Kidney epithelial cell (primary cell): ENCODE measurements at regions not wholly inside any gene's neighbourhood (a gene's known extent, or its start where the extent isn't known, plus 50 kb on each side); places are given as distances from the start of the nearest gene placed in this dataset.
"Not testable (repeated sequence)": the region's sequence is repeated elsewhere in the genome, so short reads cannot be mapped to it uniquely, and the experiment has no call there.

Experiments
- DNase-seq: peaks from one replicate; pipeline ENCODE4 v3.0.0-alpha.2; 2010; ENCODE audit warnings: low read depth
- H3K27me3 ChIP-seq: 2 replicates; pipeline ENCODE4 v1.6.0; 2011; ENCODE audit warnings: low read length; ENCODE audit not compliant: control insufficient read depth, insufficient read depth
- H3K36me3 ChIP-seq: 2 replicates; pipeline ENCODE4 v1.5.1; 2011; ENCODE audit warnings: low read length; ENCODE audit not compliant: control insufficient read depth, insufficient read depth
- H3K4me3 ChIP-seq: 2 replicates; pipeline ENCODE4 v1.5.1; 2011; ENCODE audit warnings: low read depth, mild to moderate bottlenecking, control low read depth, low read length
- CTCF ChIP-seq: IDR thresholded peaks from 2 replicates; pipeline ENCODE4 v1.5.1; 2011; ENCODE audit warnings: mild to moderate bottlenecking, moderate library complexity, low read length, control low read depth, inconsistent platforms; ENCODE audit not compliant: insufficient read depth, poor library complexity, severe bottlenecking

DNA sequence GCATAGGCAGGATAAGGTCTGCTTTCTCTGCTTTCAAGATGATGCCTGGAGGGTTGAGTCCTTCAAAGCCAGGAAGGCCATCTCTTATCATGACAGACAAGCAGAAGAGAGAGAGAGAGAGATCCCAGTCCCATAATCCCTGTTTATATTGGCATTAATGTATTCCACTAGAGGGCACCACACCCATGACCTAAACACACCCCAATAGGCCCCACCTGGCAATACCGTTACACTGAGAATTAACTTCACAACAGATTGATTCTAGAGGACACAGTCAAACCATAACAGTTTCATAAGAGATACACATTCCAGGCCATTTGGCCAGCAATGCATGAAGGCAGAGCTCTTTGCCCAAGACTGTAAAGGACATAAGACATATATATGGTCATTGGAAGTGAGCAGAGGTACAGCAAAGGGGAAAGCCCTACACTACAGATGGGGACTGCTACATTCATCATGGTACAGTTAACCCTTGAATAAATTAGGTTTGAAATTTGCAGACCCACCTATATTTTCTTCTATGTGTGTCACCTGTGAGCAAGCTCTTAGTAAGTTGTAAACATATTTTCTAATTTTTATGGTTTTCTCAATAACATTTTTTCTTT lies 1516.1 kb downstream of the RPIA start:
- no peak for DNase-seq
- Histone ChIP-seq H3K27me3 (no peaks in the 10 kb centered on the region), H3K36me3 (no peaks in the 10 kb centered on the region), H3K4me3 (no peak overlapping the region)
- peak; percentile 12 for TF ChIP-seq CTCF

GRCh38 chr2:90209009-90209408 lies 1517.5 kb downstream of the RPIA start:
- no peak for DNase-seq
- Histone ChIP-seq H3K36me3 (no peaks in the 10 kb centered on the region), H3K27me3 (no peaks in the 10 kb centered on the region), H3K4me3 (no peak overlapping the region)
- TF ChIP-seq CTCF = no peak

DNA sequence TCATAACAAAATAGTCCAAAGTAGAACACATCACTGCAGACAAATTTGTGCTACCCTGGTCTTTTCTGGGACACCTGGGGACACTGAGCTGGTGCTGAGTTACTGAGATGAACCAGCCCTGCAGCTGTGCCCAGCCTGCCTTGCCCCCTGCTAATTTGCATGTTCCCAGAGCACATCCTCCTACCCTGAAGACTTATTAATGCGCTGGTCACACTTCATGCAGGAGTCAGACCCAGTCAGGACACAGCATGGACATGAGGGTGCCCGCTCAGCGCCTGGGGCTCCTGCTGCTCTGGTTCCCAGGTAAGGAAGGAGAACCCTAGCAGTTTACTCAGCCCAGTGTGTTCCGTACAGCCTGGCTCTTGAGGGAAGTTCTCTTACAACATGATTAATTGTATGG lies 1518.3 kb downstream of the RPIA start:
- Histone ChIP-seq H3K27me3 (no peaks in the 10 kb centered on the region), H3K4me3 (no peak overlapping the region), H3K36me3 (no peaks in the 10 kb centered on the region)
- no peak for TF ChIP-seq CTCF
- DNase-seq = no peak

- not testable (repeated sequence) for DNase-seq, H3K4me3 ChIP-seq, H3K27me3 ChIP-seq, H3K36me3 ChIP-seq
Measured at GRCh38 chr2:90215880-90216279, 1524.4 kb downstream of the RPIA start.

GRCh38 chr2:90216801-90217200 lies 1525.3 kb downstream of the RPIA start:
- not testable (repeated sequence) for H3K4me3 ChIP-seq, H3K27me3 ChIP-seq, DNase-seq, H3K36me3 ChIP-seq

DNA sequence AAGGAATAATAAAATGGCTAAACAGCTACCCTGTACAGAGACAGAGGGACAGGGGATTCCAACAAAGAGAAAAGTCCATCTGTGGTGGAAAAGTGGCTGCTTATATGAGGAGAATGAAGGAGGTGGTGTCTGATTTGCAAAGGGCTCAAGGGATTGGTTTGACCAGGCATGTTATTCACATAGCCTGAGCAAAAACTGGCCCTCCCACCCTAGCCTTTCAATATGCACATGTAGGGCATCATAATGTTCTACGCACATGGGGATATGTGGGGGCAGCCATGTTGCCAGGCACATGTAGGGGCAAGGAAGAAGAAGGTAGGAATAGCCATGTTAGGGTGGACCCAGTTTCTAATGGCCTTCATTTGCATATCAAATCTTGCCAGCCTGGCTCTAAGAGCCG lies 1527.1 kb downstream of the RPIA start:
- H3K4me3 ChIP-seq, H3K36me3 ChIP-seq, DNase-seq, H3K27me3 ChIP-seq: not testable (repeated sequence)

DNA sequence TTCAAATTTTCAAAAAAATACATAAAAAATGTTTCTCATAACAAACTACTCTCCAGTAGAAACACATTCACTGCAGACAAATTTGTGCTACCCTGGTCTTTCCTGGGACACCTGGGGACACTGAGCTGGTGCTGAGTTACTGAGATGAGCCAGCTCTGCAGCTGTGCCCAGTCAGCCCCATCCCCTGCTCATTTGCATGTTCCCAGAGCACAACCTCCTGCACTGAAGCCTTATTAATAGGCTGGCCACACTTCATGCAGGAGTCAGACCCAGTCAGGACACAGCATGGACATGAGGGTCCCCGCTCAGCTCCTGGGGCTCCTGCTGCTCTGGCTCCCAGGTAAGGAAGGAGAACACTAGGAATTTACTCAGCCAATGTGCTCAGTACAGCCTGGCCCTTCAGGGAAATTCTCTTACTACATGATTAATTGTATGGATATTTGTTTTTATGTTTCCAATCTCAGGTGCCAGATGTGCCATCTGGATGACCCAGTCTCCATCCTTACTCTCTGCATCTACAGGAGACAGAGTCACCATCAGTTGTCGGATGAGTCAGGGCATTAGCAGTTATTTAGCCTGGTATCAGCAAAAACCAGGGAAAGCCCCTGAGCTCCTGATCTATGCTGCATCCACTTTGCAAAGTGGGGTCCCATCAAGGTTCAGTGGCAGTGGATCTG lies 1529.3 kb downstream of the RPIA start:
- not testable (repeated sequence) for DNase-seq, H3K27me3 ChIP-seq

DNA sequence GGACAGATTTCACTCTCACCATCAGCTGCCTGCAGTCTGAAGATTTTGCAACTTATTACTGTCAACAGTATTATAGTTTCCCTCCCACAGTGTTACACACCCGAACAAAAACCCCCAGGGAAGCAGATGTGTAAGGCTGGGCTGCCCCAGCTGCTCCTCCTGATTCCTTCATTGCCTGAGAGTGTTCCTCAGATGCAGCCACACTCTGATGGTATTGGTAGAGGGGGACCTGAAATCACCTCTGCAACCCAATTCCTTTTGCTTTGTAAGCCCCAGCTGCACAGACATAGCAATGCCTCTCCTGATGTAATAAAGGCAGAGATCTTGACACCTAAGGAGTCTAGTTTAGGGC lies 1529.8 kb downstream of the RPIA start:
- no peak overlapping the region for H3K4me3 ChIP-seq
- H3K36me3 ChIP-seq = no peaks in the 10 kb centered on the region
- no peak for TF ChIP-seq CTCF
- no peak for DNase-seq
- no peaks in the 10 kb centered on the region for H3K27me3 ChIP-seq

More for the DNA sequence above, 1529.3 kb downstream of the RPIA start:
- not testable (repeated sequence) for H3K36me3 ChIP-seq, H3K4me3 ChIP-seq

- not testable (repeated sequence) for H3K27me3 ChIP-seq, H3K36me3 ChIP-seq, H3K4me3 ChIP-seq, DNase-seq
Measured at GRCh38 chr2:90224767-90225166, 1533.3 kb downstream of the RPIA start.

- not testable (repeated sequence) for H3K4me3 ChIP-seq, DNase-seq, H3K36me3 ChIP-seq, H3K27me3 ChIP-seq
Measured at GRCh38 chr2:90226465-90227072, 1535.1 kb downstream of the RPIA start.

GRCh38 chr2:90231199-90231598 lies 1539.7 kb downstream of the RPIA start:
- H3K27me3 ChIP-seq, H3K4me3 ChIP-seq, H3K36me3 ChIP-seq, DNase-seq: not testable (repeated sequence)
